ENCODE measurements at regions not wholly inside any gene's neighbourhood (a gene's known extent, or its start where the extent isn't known, plus 50 kb on each side); places are given as distances from the start of the nearest gene placed in this dataset.

DNA sequence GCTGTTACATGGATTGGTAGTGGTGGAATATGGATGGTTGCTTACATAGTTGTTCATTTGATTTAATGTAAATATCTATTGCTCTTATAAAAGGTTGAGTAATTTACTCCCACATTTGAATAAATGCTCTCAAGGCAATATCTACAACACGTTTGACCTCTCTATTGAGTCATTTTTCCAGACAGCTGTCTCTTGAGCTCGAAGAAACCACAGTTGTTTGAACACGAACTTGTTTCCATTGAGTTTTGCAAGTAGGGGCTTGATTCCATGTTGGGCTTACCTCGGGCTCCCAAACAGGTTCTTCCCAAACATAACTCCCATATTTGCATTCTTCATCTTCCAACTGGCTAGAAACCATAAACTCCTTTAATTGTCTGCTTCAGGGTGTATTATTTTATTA is 115.0 kb upstream of the HMHB1 start:
- Histone ChIP-seq H3K4me3 (ENCODE audit: low read length) (no peak overlapping the region), H3F3A (ENCODE audit: control insufficient read depth, insufficient read depth) (no peaks in the 10 kb centered on the region), H3K4me1 (ENCODE audit: control insufficient read depth, low read length) (no peaks in the 10 kb centered on the region), H3K79me2 (ENCODE audit: control insufficient read depth, low read length) (no peaks in the 10 kb centered on the region), H4K20me1 (ENCODE audit: control insufficient read depth, insufficient read depth, low read depth, low read length) (no peaks in the 10 kb centered on the region), H3K27ac (ENCODE audit: low read depth, low read length) (no peak overlapping the region), H3K36me3 (ENCODE audit: control insufficient read depth, low read length) (no peaks in the 10 kb centered on the region), H3K9me2 (replicated peaks; ENCODE audit: control insufficient read depth, low read length) (no peaks in the 10 kb centered on the region), H3K4me2 (ENCODE audit: low read length) (no peak overlapping the region), H3K9me3 (ENCODE audit: control insufficient read depth, insufficient read depth, low read length) (no peaks in the 10 kb centered on the region), H3K27me3 (ENCODE audit: control insufficient read depth, low read length) (no peaks in the 10 kb centered on the region)
- TF ChIP-seq, protein P1, sequence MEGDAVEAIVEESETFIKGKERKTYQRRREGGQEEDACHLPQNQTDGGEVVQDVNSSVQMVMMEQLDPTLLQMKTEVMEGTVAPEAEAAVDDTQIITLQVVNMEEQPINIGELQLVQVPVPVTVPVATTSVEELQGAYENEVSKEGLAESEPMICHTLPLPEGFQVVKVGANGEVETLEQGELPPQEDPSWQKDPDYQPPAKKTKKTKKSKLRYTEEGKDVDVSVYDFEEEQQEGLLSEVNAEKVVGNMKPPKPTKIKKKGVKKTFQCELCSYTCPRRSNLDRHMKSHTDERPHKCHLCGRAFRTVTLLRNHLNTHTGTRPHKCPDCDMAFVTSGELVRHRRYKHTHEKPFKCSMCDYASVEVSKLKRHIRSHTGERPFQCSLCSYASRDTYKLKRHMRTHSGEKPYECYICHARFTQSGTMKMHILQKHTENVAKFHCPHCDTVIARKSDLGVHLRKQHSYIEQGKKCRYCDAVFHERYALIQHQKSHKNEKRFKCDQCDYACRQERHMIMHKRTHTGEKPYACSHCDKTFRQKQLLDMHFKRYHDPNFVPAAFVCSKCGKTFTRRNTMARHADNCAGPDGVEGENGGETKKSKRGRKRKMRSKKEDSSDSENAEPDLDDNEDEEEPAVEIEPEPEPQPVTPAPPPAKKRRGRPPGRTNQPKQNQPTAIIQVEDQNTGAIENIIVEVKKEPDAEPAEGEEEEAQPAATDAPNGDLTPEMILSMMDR (IDR thresholded peaks at IDR 0.05; ENCODE audit: low read depth, low read length, poor library complexity, severe bottlenecking): no peak
- TF ChIP-seq EZH2phosphoT487 (IDR thresholded peaks at IDR 0.05; ENCODE audit: borderline replicate concordance, low read length): no peak

DNA sequence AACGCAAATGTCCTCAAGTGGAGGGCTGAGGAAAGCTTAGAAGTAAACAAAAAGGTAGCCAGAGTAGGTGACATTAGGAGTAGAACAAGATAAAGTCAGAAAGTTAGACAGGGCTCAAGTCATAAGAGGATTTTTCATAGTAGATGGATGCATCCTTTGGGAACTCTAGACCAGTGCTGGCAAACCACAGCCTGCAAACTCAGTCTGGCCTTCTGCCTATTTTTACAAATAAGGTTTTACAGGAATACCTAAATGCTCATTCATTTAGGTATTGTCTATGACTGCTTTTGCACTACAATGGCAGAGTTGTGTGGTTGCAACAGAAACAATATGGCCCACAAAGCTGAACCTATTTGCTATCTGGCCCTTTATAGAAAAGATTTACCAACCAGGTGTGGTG is 116.0 kb upstream of the HMHB1 start:
- Histone ChIP-seq H3K4me3 (ENCODE audit: low read length) (no peak overlapping the region), H3K36me3 (ENCODE audit: control insufficient read depth, low read length) (no peaks in the 10 kb centered on the region), H3K27ac (ENCODE audit: low read depth, low read length) (no peak overlapping the region), H3K4me1 (ENCODE audit: control insufficient read depth, low read length) (no peaks in the 10 kb centered on the region), H3K79me2 (ENCODE audit: control insufficient read depth, low read length) (no peaks in the 10 kb centered on the region), H3K4me2 (ENCODE audit: low read length) (no peak overlapping the region), H3K9me2 (replicated peaks; ENCODE audit: control insufficient read depth, low read length) (no peaks in the 10 kb centered on the region), H3K27me3 (ENCODE audit: control insufficient read depth, low read length) (no peaks in the 10 kb centered on the region), H3K9me3 (ENCODE audit: control insufficient read depth, insufficient read depth, low read length) (no peaks in the 10 kb centered on the region), H4K20me1 (ENCODE audit: control insufficient read depth, insufficient read depth, low read depth, low read length) (no peaks in the 10 kb centered on the region), H3F3A (ENCODE audit: control insufficient read depth, insufficient read depth) (no peaks in the 10 kb centered on the region)
- TF ChIP-seq, protein P1 (IDR thresholded peaks at IDR 0.05; ENCODE audit: low read depth, low read length, poor library complexity, severe bottlenecking): no peak
- TF ChIP-seq EZH2phosphoT487 (IDR thresholded peaks at IDR 0.05; ENCODE audit: borderline replicate concordance, low read length): no peak

- no peaks in the 10 kb centered on the region for H3F3A ChIP-seq (ENCODE audit: control insufficient read depth, insufficient read depth)
- H4K20me1 ChIP-seq (ENCODE audit: control insufficient read depth, insufficient read depth, low read depth, low read length): no peaks in the 10 kb centered on the region
- H3K9me3 ChIP-seq (ENCODE audit: control insufficient read depth, insufficient read depth, low read length): no peaks in the 10 kb centered on the region
- TF ChIP-seq, protein P1 (IDR thresholded peaks at IDR 0.05; ENCODE audit: low read depth, low read length, poor library complexity, severe bottlenecking): no peak
- TF ChIP-seq EZH2phosphoT487 (IDR thresholded peaks at IDR 0.05; ENCODE audit: borderline replicate concordance, low read length): no peak
- no peaks in the 10 kb centered on the region for H3K27me3 ChIP-seq (ENCODE audit: control insufficient read depth, low read length)
- H3K4me1 ChIP-seq (ENCODE audit: control insufficient read depth, low read length): no peaks in the 10 kb centered on the region
- H3K27ac ChIP-seq (ENCODE audit: low read depth, low read length): no peak overlapping the region
- no peaks in the 10 kb centered on the region for H3K9me2 ChIP-seq (replicated peaks; ENCODE audit: control insufficient read depth, low read length)
- H3K4me3 ChIP-seq (ENCODE audit: low read length): no peak overlapping the region
- H3K4me2 ChIP-seq (ENCODE audit: low read length): no peak overlapping the region
- no peaks in the 10 kb centered on the region for H3K79me2 ChIP-seq (ENCODE audit: control insufficient read depth, low read length)
- no peaks in the 10 kb centered on the region for H3K36me3 ChIP-seq (ENCODE audit: control insufficient read depth, low read length)
Observed at GRCh38 chr5:143695244-143695864, 116.6 kb upstream of the HMHB1 start.

All from DOHH2 (cell line).